ENCODE measurements at regions not wholly inside any gene's neighbourhood (a gene's known extent, or its start where the extent isn't known, plus 50 kb on each side); places are given as distances from the start of the nearest gene placed in this dataset.

GRCh38 chr1:91575909-91576519 lies 75.4 kb downstream of the CDC7 start:
- DNase-seq: no peak

GRCh38 chr1:91578320-91579109 lies 77.9 kb downstream of the CDC7 start:
- DNase-seq: no peak

GRCh38 chr1:91579658-91580228 lies 79.1 kb downstream of the CDC7 start:
- no peak for DNase-seq

- DNase-seq: peak in 3 of 4 experiments; percentile 21 to 48 (median 30)
Observed at GRCh38 chr1:91582431-91582921, 81.8 kb downstream of the CDC7 start.

- DNase-seq: no peak
Observed at GRCh38 chr1:91583326-91583755, 82.7 kb downstream of the CDC7 start.

- no peak for DNase-seq
Observed at GRCh38 chr1:91584309-91584708, 83.7 kb downstream of the CDC7 start.

- DNase-seq: no peak
Observed at GRCh38 chr1:91584878-91585277, 84.2 kb downstream of the CDC7 start.

- DNase-seq: no peak
Observed at GRCh38 chr1:91585502-91585901, 84.9 kb downstream of the CDC7 start.

- no peak for DNase-seq
Observed at GRCh38 chr1:91585982-91586381, 85.3 kb downstream of the CDC7 start.

- DNase-seq: no peak
Observed at GRCh38 chr1:91589437-91589836, 88.8 kb downstream of the CDC7 start.

GRCh38 chr1:91591175-91591974 lies 90.7 kb downstream of the CDC7 start:
- DNase-seq: peak; percentile 11 to 43 (median 17)

GRCh38 chr1:91592716-91593477 lies 92.2 kb downstream of the CDC7 start:
- DNase-seq: no peak

GRCh38 chr1:91594383-91595055 lies 93.9 kb downstream of the CDC7 start:
- no peak for DNase-seq

GRCh38 chr1:91596474-91596873 lies 95.8 kb downstream of the CDC7 start:
- peak in 1 of 4 experiments; percentile 3 for DNase-seq

GRCh38 chr1:91597215-91597614 lies 96.6 kb downstream of the CDC7 start:
- DNase-seq: no peak

GRCh38 chr1:91600431-91601337 lies 100.0 kb downstream of the CDC7 start:
- DNase-seq: no peak

- no peak for DNase-seq
Observed at GRCh38 chr1:91601554-91602376, 101.1 kb downstream of the CDC7 start.

GRCh38 chr1:91603409-91603808 lies 102.8 kb downstream of the CDC7 start:
- DNase-seq: no peak

- DNase-seq: no peak
Observed at GRCh38 chr1:91604632-91605031, 104.0 kb downstream of the CDC7 start.

Measured in suppressor macrophage (primary cell).